GM12864 (cell line): ENCODE measurements at regions not wholly inside any gene's neighbourhood (a gene's known extent, or its start where the extent isn't known, plus 50 kb on each side); places are given as distances from the start of the nearest gene placed in this dataset.
"Not testable (repeated sequence)": the region's sequence is repeated elsewhere in the genome, so short reads cannot be mapped to it uniquely, and the experiment has no call there.

Source experiments
- DNase-seq: peaks from one replicate; pipeline ENCODE4 v3.0.0-alpha.2; 2011; ENCODE audit warnings: low read depth
- H3K4me3 ChIP-seq: 2 replicates; pipeline ENCODE4 v1.5.1; 2011; ENCODE audit warnings: mild to moderate bottlenecking, low read depth, low read length, control low read depth
- TF ChIP-seq, protein P1 (sequence below): IDR thresholded peaks from 2 replicates; pipeline ENCODE4 v1.5.1; 2011; ENCODE audit warnings: low read depth, mild to moderate bottlenecking, moderate library complexity, low read length, control low read depth, inconsistent platforms; ENCODE audit errors: missing control alignments

DNA sequence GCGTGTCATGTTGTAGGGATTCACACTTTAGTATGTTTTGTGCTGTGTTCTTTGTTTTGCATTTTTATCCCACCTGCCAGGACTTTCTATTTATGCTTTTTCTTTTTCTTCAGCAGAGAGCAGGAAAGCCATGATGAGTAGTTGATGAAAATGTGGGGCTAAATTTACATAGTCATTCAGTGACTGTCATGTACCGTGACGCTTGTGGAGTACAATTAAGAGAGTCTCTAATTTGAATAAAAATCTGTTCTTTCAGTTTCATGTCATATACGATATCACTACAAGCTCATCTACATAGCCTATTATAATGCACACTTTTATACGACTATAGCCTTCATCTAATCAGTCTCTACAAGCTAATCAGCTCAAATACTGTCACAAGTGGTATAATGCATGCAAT lies 112.7 kb upstream of the SPATS2L start:
- TF ChIP-seq, protein P1, sequence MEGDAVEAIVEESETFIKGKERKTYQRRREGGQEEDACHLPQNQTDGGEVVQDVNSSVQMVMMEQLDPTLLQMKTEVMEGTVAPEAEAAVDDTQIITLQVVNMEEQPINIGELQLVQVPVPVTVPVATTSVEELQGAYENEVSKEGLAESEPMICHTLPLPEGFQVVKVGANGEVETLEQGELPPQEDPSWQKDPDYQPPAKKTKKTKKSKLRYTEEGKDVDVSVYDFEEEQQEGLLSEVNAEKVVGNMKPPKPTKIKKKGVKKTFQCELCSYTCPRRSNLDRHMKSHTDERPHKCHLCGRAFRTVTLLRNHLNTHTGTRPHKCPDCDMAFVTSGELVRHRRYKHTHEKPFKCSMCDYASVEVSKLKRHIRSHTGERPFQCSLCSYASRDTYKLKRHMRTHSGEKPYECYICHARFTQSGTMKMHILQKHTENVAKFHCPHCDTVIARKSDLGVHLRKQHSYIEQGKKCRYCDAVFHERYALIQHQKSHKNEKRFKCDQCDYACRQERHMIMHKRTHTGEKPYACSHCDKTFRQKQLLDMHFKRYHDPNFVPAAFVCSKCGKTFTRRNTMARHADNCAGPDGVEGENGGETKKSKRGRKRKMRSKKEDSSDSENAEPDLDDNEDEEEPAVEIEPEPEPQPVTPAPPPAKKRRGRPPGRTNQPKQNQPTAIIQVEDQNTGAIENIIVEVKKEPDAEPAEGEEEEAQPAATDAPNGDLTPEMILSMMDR = no peak
- DNase-seq = no peak

DNA sequence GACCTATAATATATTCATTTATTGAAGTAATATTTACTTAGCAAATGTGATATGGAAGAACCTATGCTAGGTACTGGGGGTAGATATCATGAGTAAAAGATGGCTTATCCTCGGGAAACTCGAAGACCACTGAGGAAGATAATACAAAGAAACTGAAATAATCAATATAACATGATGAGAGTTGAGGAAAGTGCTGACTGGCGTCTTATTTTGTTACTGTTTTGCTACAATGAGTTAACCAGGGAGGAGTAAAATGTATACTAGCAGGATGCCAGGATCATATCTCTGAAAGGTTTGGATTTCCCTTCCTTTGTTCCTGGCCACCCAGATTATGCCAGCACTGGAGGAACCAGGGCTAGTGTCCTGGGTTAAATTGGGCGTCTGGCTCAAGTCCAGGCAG lies 111.7 kb upstream of the SPATS2L start:
- no peak overlapping the region for H3K4me3 ChIP-seq
- DNase-seq = no peak
- TF ChIP-seq, protein P1 = no peak

More for the DNA sequence above, 112.7 kb upstream of the SPATS2L start:
- no peak overlapping the region for H3K4me3 ChIP-seq

DNA sequence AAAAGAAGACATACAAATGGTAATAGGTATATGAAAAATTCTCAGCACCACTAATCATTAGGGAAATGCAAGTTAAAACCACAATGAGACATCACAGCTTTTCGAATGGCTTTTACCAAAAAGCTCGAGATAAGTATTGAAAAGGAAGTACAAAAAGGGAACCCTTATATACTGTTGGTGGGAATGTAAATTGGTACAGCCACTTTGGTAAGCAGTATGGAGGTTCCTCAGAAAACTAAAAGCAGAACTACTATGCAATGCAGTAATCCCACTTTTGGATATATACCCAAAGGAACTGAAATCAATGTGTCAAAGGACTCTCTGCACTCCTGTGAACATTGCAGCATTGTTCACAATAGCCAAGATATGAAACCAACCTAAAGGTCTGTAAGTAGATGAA lies 107.5 kb upstream of the SPATS2L start:
- no peak overlapping the region for H3K4me3 ChIP-seq
- TF ChIP-seq, protein P1 = no peak
- DNase-seq = no peak

DNA sequence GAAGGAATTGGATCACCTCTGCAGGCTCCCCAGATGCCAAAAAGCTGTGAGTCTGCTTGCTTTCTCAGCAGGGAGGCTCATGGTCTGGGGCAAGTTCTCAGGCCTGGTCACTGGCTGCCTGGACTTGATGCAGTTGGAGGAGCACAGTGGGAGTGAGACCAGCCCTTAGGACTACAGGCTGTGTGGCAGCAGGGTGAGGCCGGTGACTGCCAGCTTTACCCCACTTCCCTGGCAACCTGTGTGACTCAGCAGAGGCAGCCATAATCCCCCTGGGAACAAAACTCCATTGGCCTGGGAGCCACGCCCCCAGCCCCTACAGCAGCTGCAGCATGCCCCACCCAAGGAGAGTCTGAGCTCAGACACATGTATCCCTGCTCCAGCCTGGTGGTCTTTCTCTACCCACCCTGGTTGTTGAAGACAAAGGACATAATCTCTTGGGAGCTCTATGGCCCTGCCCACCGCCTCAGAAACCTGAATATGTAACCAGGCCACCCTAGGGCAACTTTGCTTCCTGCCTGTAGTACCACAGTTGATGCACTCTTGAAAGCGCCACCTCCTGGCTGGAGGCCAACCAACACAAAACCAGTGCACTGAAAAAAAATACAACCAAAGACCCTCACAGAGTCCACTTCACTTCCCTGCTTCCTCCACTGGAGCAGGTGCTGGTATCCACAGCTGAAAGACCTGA lies 106.8 kb upstream of the SPATS2L start:
- no peak for DNase-seq
- no peak overlapping the region for H3K4me3 ChIP-seq
- TF ChIP-seq, protein P1 = peak; percentile 29

DNA sequence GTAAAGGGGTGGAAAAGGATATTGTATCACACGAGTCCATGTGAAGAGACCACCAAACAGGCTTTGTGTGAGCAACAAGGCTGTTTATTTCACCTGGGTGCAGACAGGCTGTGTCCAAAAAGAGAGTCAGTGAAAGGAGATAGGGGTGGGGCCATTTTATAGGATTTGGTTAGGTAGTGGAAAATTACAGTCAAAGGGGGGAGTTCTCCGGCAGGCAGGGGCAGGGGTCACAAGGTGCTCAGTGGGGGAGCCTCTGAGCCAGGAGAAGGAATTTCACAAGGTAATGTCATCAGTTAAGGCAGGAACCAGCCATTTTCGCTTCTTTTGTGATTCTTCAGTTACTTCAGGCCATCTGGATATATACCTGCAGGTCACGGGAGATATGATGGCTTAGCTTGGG lies 104.7 kb upstream of the SPATS2L start:
- not testable (repeated sequence) for DNase-seq, H3K4me3 ChIP-seq

DNA sequence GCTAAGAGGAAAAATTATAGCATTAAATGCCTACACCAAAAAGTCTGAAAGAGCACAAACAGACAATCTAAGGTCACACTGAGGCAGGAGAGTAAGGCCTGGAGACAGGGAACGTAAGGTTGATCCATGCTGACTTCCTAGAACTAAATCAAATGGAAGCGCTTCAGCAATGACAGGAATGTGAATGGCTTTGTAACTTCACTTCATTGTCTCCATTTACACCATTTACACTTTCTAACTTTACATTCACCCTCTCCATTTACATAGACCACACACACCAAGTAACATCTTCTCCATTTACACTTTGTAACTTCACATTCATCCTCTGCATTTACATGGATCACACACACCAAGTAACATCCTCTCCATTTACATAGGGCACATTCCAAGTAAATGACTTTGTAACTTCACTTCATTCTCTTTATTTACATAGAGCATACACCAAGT lies 103.1 kb upstream of the SPATS2L start:
- no peak overlapping the region for H3K4me3 ChIP-seq
- DNase-seq = no peak
- TF ChIP-seq, protein P1 = no peak

DNA sequence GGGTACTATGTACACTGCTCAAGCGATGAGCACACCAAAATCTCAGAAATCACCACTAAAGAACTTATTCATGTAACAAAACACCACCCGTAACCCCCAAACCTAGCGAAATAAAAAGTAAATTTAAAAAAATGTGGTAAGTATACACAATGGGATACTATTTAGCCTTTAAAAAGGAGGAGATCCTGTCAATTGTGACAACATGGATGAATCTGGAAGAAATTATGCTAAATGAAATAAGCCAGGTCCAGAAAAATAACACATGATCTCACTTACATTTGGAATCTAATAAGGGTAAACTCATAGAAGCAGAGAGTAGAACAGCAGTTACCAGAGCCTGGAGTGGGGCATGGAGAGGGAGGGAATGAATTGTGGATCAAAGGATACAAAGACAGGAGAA lies 98.5 kb upstream of the SPATS2L start:
- no peak for DNase-seq
- H3K4me3 ChIP-seq = no peak overlapping the region
- TF ChIP-seq, protein P1 = no peak
